A549 (cell line): ENCODE measurements at regions not wholly inside any gene's neighbourhood (a gene's known extent, or its start where the extent isn't known, plus 50 kb on each side); places are given as distances from the start of the nearest gene placed in this dataset.

Experiments used
- ATAC-seq, 2 experiments: fragments of 200-7000 bp in 1 of 2; fragments of >200 bp in 1 of 2; cut with Nextera tagmentation in 1 of 2; cut with Tn5 transposase in 1 of 2; 3 replicates each; pipeline versions ENCODE4 v1.8.0 to v1.9.1; 2018 to 2020; ENCODE audit warnings: mild to moderate bottlenecking in 1 of 2, moderate library complexity in 1 of 2
- CTCF ChIA-PET: fragments of 300-600 bp; sonication (Branson Sonifier 250); formaldehyde crosslinking; extraction: SDS; loops from one replicate; lab custom pipeline; 2021; ENCODE audit warnings: antibody characterized with exemption, inconsistent platforms; lab: Yijun Ruan, JAX
- POLR2A ChIA-PET: fragments of 350-600 bp; formaldehyde crosslinking; extraction: SDS; loops from one replicate; lab custom pipeline; 2021; ENCODE audit warnings: antibody characterized with exemption, inconsistent platforms; lab: Yijun Ruan, JAX
- DNase-seq, 2 experiments: peaks; one replicate each; pipeline versions ENCODE4 v3.0.0 to v3.0.0-alpha.2; 2011 to 2016; ENCODE audit warnings: low read depth in 1 of 2, low spot score in 1 of 2
- FAIRE-seq: peaks from 2 replicates; lab custom pipeline; 2011; peaks lifted over from hg19 to GRCh38; lab: Jason Lieb, UNC
- H3K27ac ChIP-seq, 2 experiments: fragments of >200 bp; sonication (Bioruptor Twin); formaldehyde crosslinking; 3 replicates each; pipeline ENCODE4 v1.5.1; 2016 to 2017
- H3K4me1 ChIP-seq: fragments of >200 bp; sonication (Bioruptor Twin); formaldehyde crosslinking; 3 replicates; pipeline ENCODE4 v1.6.1; 2016
- H3K4me2 ChIP-seq: fragments of >200 bp; sonication (Bioruptor Twin); formaldehyde crosslinking; 3 replicates; pipeline ENCODE4 v1.6.1; 2016
- H3K4me3 ChIP-seq: fragments of >200 bp; sonication (Bioruptor Twin); formaldehyde crosslinking; 3 replicates; pipeline ENCODE4 v1.5.1; 2016
- H3K9me3 ChIP-seq: fragments of >200 bp; sonication (Bioruptor Twin); formaldehyde crosslinking; 3 replicates; pipeline ENCODE4 v1.6.1; 2016
- BHLHE40 ChIP-seq: IDR thresholded peaks from 2 replicates; pipeline ENCODE4 v1.6.1; 2012; ENCODE audit warnings: low read depth, low read length, inconsistent platforms
- CBX2 ChIP-seq: fragments of 200-600 bp; sonication (generic); IDR thresholded peaks from 2 replicates; pipeline ENCODE4 v1.6.1; 2016; ENCODE audit warnings: low read depth, mild to moderate bottlenecking, borderline replicate concordance
- CTCF ChIP-seq: fragments of >200 bp; sonication (Bioruptor Twin); formaldehyde crosslinking; IDR thresholded peaks from 3 replicates; pipeline ENCODE4 v1.5.1; 2016
- E2F6 ChIP-seq: IDR thresholded peaks from 2 replicates; pipeline ENCODE4 v1.6.1; 2012; ENCODE audit warnings: low read depth, borderline replicate concordance
- ELK1 ChIP-seq: fragments of 150-350 bp; IDR thresholded peaks from 2 replicates; pipeline ENCODE4 v1.6.1; 2014; ENCODE audit warnings: low read depth, mild to moderate bottlenecking, low read length
- EP300 ChIP-seq, 2 experiments: fragments of >200 bp; sonication (Bioruptor Twin); formaldehyde crosslinking; IDR thresholded peaks; 2 replicates in 1 of 2; 3 replicates in 1 of 2; pipeline ENCODE4 v1.6.1; 2016 to 2017
- ESRRA ChIP-seq: fragments of 150-350 bp; IDR thresholded peaks from 2 replicates; pipeline ENCODE4 v1.6.1; 2014; ENCODE audit warnings: mild to moderate bottlenecking, low read length, borderline replicate concordance
- FOSL2 ChIP-seq, 2 experiments: fragments of 450-650 bp in 1 of 2; fragments of >200 bp in 1 of 2; sonication (Bioruptor Twin) in 1 of 2; formaldehyde crosslinking; IDR thresholded peaks; 2 replicates each; pipeline versions ENCODE4 v1.5.0 to v1.6.1; 2016 to 2020; ENCODE audit warnings: mild to moderate bottlenecking in 1 of 2, moderate library complexity in 1 of 2
- HES2 ChIP-seq: fragments of >200 bp; sonication (Bioruptor Twin); formaldehyde crosslinking; IDR thresholded peaks from 2 replicates; pipeline ENCODE4 v1.6.1; 2016
- HMGXB4 ChIP-seq: fragments of 250-450 bp; sonication (Bioruptor Pico); IDR thresholded peaks from 2 replicates; pipeline ENCODE4 v1.5.0; 2021; ENCODE audit warnings: mild to moderate bottlenecking, moderate library complexity, borderline replicate concordance
- KDM1A ChIP-seq: fragments of 200-600 bp; sonication (generic); IDR thresholded peaks from 2 replicates; pipeline ENCODE4 v1.6.1; 2016; ENCODE audit warnings: low read depth, mild to moderate bottlenecking
- KDM5A ChIP-seq: fragments of 200-600 bp; sonication (generic); IDR thresholded peaks from 2 replicates; pipeline ENCODE4 v1.6.1; 2016; ENCODE audit warnings: antibody characterized with exemption, mild to moderate bottlenecking
- MAFK ChIP-seq: fragments of 450-650 bp; IDR thresholded peaks from 2 replicates; pipeline ENCODE4 v1.6.1; 2014; ENCODE audit not compliant: partially characterized antibody
- MAZ ChIP-seq: fragments of 150-350 bp; IDR thresholded peaks from 2 replicates; pipeline ENCODE4 v1.6.1; 2014; ENCODE audit warnings: antibody characterized with exemption, low read depth, low read length, borderline replicate concordance
- MYC ChIP-seq: IDR thresholded peaks from 2 replicates; pipeline ENCODE4 v1.6.1; 2012; ENCODE audit warnings: mild to moderate bottlenecking, inconsistent platforms, low read length, improper control_type of control experiment, borderline replicate concordance
- NFE2L2 ChIP-seq: fragments of 150-350 bp; conservative IDR thresholded peaks from 2 replicates; pipeline ENCODE4 v1.6.1; 2014; ENCODE audit warnings: low read length
- NPAS2 ChIP-seq: fragments of 250-450 bp; sonication (Bioruptor Pico); IDR thresholded peaks from 2 replicates; pipeline ENCODE4 v1.8.0; 2022; ENCODE audit warnings: mild to moderate bottlenecking, moderate library complexity, borderline replicate concordance
- NR3C1 ChIP-seq: fragments of >200 bp; sonication (Bioruptor Twin); formaldehyde crosslinking; IDR thresholded peaks from 3 replicates; pipeline ENCODE4 v1.6.1; 2017
- POLR2A ChIP-seq: IDR thresholded peaks from 2 replicates; pipeline ENCODE4 v1.6.1; 2012; ENCODE audit warnings: mild to moderate bottlenecking, low read length
- RAD21 ChIP-seq, 2 experiments: fragments of >200 bp in 1 of 2; sonication (Bioruptor Twin) in 1 of 2; formaldehyde crosslinking in 1 of 2; IDR thresholded peaks in 1 of 2; conservative IDR thresholded peaks in 1 of 2; 2 replicates in 1 of 2; 3 replicates in 1 of 2; pipeline ENCODE4 v1.6.1; 2012 to 2018; ENCODE audit warnings: inconsistent platforms in 1 of 2
- RARB ChIP-seq: fragments of 250-450 bp; sonication (Bioruptor Pico); IDR thresholded peaks from 2 replicates; pipeline ENCODE4 v1.8.0; 2021; ENCODE audit warnings: mild to moderate bottlenecking, moderate library complexity
- RCOR1 ChIP-seq: fragments of 150-350 bp; IDR thresholded peaks from 2 replicates; pipeline ENCODE4 v1.6.1; 2014; ENCODE audit warnings: antibody characterized with exemption, low read length, low read depth
- REST ChIP-seq: fragments of 200-600 bp; sonication (generic); IDR thresholded peaks from 2 replicates; pipeline ENCODE4 v1.6.1; 2016; ENCODE audit warnings: antibody characterized with exemption, mild to moderate bottlenecking, moderate library complexity
- TFCP2L1 ChIP-seq: fragments of 250-450 bp; sonication (Bioruptor Pico); IDR thresholded peaks from 2 replicates; pipeline ENCODE4 v1.5.0; 2021; ENCODE audit warnings: mild to moderate bottlenecking
- ZSCAN20 ChIP-seq: fragments of 250-450 bp; sonication (Bioruptor Pico); IDR thresholded peaks from 2 replicates; pipeline ENCODE4 v1.8.0; 2022; ENCODE audit warnings: mild to moderate bottlenecking, moderate library complexity
- WGBS: methylation state at CpG from one replicate; pipeline ENCODE4 v1.1.6; 2017; ENCODE audit errors: missing lambda C conversion rate; 5-methylcytosine and 5-hydroxymethylcytosine counted together

- ChIA-PET POLR2A (no interaction called here), CTCF (no interaction called here)
- TF ChIP-seq FOSL2 (IDR thresholded peaks at IDR 0.05): no peak
- TF ChIP-seq FOSL2 (CRISPR knock-in tag; IDR thresholded peaks at IDR 0.05): no peak
- no peak for TF ChIP-seq HMGXB4 (CRISPR knock-in tag)
- TF ChIP-seq REST: no peak
- TF ChIP-seq POLR2A: no peak
- TF ChIP-seq MAZ: no peak
- no peak for TF ChIP-seq ZSCAN20 (CRISPR knock-in tag)
- TF ChIP-seq TFCP2L1 (CRISPR knock-in tag): no peak
- TF ChIP-seq MAFK: no peak
- no peak for TF ChIP-seq RCOR1
- no peak for TF ChIP-seq ESRRA
- no peak for TF ChIP-seq NFE2L2
- no peak for TF ChIP-seq NR3C1
- no peak for TF ChIP-seq BHLHE40
- TF ChIP-seq EP300 (IDR thresholded peaks at IDR 0.05): no peak
- no peak for TF ChIP-seq RAD21 (conservative IDR thresholded peaks at IDR 0.05 in 1 of 2, IDR thresholded peaks at IDR 0.05 in 1 of 2)
- no peak for TF ChIP-seq RARB (CRISPR knock-in tag)
- TF ChIP-seq CTCF: no peak
- TF ChIP-seq NPAS2 (CRISPR knock-in tag): no peak
- TF ChIP-seq HES2: no peak
- TF ChIP-seq E2F6: no peak
- H3K9me3 ChIP-seq: no peaks in the 10 kb centered on the region
- no peak overlapping the region for H3K4me2 ChIP-seq
- 91% methylated on average over 2 of the region's 2 CpGs for WGBS
- no peak overlapping the region for H3K27ac ChIP-seq
- ATAC-seq (no peak), DNase-seq (no peak), FAIRE-seq (no peak)
- peaks cover 6% of the 10 kb centered on the region; the same call in 2 of the 3 replicates for H3K4me1 ChIP-seq
- H3K4me3 ChIP-seq: no peak overlapping the region
Observed at GRCh38 chr10:45553613-45554012, 119.0 kb downstream of the ZFAND4 start.

- Histone ChIP-seq H3K4me3 (no peak overlapping the region), H3K9me3 (no peaks in the 10 kb centered on the region), H3K27ac (no peak overlapping the region), H3K4me1 (peaks cover 6% of the 10 kb centered on the region; the same call in 2 of the 3 replicates), H3K4me2 (no peak overlapping the region)
- no peak for DNase-seq
- 100% methylated on average over 1 of the region's 1 CpG for WGBS
- CTCF ChIA-PET: no interaction called here
- no peak for FAIRE-seq
- POLR2A ChIA-PET: no interaction called here
- no peak for ATAC-seq
- TF ChIP-seq MYC (no peak), KDM5A (no peak), KDM1A (no peak), NR3C1 (no peak), POLR2A (no peak), RAD21 (conservative IDR thresholded peaks at IDR 0.05 in 1 of 2, IDR thresholded peaks at IDR 0.05 in 1 of 2) (no peak), CBX2 (no peak), ELK1 (no peak), NFE2L2 (no peak)
Observed at GRCh38 chr10:45553155-45553554, 119.4 kb downstream of the ZFAND4 start.
